ENCODE measurements at regions not wholly inside any gene's neighbourhood (a gene's known extent, or its start where the extent isn't known, plus 50 kb on each side); places are given as distances from the start of the nearest gene placed in this dataset.

DNA sequence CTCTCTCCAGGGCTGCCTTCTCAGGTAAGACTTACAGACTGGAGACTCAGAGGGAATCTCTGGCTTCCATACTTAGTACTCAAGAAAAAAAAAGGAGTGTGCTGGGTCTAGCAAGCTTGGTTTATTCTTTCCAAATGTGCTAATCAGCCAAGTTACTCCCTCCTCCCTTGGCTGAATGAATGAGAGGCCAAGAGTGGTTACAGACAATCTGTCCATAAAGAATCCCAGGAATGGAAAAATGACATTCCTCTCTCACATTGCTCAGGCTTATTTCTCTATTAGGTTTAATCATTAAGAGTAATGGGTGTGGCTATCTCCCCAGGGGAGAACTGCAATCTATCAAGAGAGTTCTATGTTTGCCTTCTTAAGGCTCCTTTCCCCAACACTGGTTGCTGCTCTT, 547.3 kb upstream of the PLXNA2 start:
- POLR2A ChIA-PET = no interaction called here
- CTCF ChIA-PET = no interaction called here
- TF ChIP-seq, protein P1, sequence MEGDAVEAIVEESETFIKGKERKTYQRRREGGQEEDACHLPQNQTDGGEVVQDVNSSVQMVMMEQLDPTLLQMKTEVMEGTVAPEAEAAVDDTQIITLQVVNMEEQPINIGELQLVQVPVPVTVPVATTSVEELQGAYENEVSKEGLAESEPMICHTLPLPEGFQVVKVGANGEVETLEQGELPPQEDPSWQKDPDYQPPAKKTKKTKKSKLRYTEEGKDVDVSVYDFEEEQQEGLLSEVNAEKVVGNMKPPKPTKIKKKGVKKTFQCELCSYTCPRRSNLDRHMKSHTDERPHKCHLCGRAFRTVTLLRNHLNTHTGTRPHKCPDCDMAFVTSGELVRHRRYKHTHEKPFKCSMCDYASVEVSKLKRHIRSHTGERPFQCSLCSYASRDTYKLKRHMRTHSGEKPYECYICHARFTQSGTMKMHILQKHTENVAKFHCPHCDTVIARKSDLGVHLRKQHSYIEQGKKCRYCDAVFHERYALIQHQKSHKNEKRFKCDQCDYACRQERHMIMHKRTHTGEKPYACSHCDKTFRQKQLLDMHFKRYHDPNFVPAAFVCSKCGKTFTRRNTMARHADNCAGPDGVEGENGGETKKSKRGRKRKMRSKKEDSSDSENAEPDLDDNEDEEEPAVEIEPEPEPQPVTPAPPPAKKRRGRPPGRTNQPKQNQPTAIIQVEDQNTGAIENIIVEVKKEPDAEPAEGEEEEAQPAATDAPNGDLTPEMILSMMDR (IDR thresholded peaks at IDR 0.05; ENCODE audit: insufficient read depth, low read length, missing control alignments) = no peak
- no peak overlapping the region for H3K4me3 ChIP-seq (ENCODE audit: low read depth, low read length)
- DNase-seq (ENCODE audit: low read depth, low spot score) = no peak

- ChIA-PET CTCF (no interaction called here), POLR2A (no interaction called here)
- H3K4me3 ChIP-seq (ENCODE audit: low read depth, low read length) = no peak overlapping the region
- DNase-seq (ENCODE audit: low read depth, low spot score) = no peak
- TF ChIP-seq, protein P1 (IDR thresholded peaks at IDR 0.05; ENCODE audit: insufficient read depth, low read length, missing control alignments) = no peak
These were observed 549.7 kb upstream of the PLXNA2 start for GRCh38 chr1:208793861-208794345.

GRCh38 chr1:208799186-208799585, 555.0 kb upstream of the PLXNA2 start:
- TF ChIP-seq, protein P1 (IDR thresholded peaks at IDR 0.05; ENCODE audit: insufficient read depth, low read length, missing control alignments) = no peak
- no peak overlapping the region for H3K4me3 ChIP-seq (ENCODE audit: low read depth, low read length)
- DNase-seq (ENCODE audit: low read depth, low spot score) = no peak
- CTCF ChIA-PET = no interaction called here
- POLR2A ChIA-PET = no interaction called here

DNA sequence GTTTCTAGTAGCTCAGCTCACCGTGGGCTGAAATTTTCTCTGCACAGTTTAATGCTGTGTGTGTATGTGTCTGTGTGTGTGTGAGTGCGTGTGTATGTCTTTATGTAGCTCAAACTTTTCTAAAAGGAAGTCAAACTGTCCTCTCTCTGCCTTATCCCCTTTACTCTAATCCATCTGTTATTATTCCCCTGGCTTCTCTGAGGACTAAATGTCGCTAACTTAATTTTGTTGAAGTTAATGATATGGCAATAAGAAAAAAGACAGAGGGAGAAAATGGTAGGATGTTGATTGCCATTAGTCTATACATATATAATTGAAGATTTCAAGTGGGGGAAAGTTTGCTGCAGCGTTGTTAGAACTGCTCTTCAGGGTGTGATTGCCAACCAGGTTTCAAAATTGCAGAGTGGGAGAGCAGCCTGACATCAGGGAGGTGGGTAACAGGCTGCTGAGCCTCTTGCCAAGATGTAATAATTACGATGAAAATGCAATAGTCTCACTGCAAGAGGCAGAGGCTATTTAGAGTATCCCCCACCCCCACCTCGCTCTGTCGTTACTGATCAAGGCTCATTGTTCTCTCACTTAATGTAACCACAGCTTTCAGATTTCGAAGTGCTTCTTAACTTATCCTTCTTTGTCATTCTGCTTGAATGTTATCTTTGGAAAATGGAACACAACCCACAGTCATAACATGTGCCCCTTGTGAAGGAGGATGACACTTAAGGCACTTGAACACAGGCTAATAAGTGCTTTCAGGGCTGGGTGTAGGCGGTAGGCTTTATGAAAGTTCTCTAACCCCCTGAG, 559.0 kb upstream of the PLXNA2 start:
- POLR2A ChIA-PET = no interaction called here
- DNase-seq (ENCODE audit: low read depth, low spot score) = no peak
- TF ChIP-seq, protein P1 (IDR thresholded peaks at IDR 0.05; ENCODE audit: insufficient read depth, low read length, missing control alignments) = no peak
- CTCF ChIA-PET = no interaction called here
- H3K4me3 ChIP-seq (ENCODE audit: low read depth, low read length) = no peak overlapping the region

GRCh38 chr1:208807446-208808127, 563.4 kb upstream of the PLXNA2 start:
- POLR2A ChIA-PET = no interaction called here
- TF ChIP-seq, protein P1 (IDR thresholded peaks at IDR 0.05; ENCODE audit: insufficient read depth, low read length, missing control alignments) = no peak
- CTCF ChIA-PET = no interaction called here
- no peak for DNase-seq (ENCODE audit: low read depth, low spot score)
- no peak overlapping the region for H3K4me3 ChIP-seq (ENCODE audit: low read depth, low read length)

GRCh38 chr1:208808301-208808700, 564.1 kb upstream of the PLXNA2 start:
- CTCF ChIA-PET = no interaction called here
- H3K4me3 ChIP-seq (ENCODE audit: low read depth, low read length) = no peak overlapping the region
- POLR2A ChIA-PET = no interaction called here
- no peak for DNase-seq (ENCODE audit: low read depth, low spot score)
- TF ChIP-seq, protein P1 (IDR thresholded peaks at IDR 0.05; ENCODE audit: insufficient read depth, low read length, missing control alignments) = no peak

Measured in AG04449 (cell line).